Endothelial cell of umbilical vein (primary cell): ENCODE measurements at regions not wholly inside any gene's neighbourhood (a gene's known extent, or its start where the extent isn't known, plus 50 kb on each side); places are given as distances from the start of the nearest gene placed in this dataset.

Source experiments
- CTCF ChIP-seq, 2 donors: IDR thresholded peaks; 1 replicate in 1 of 2; 2 replicates in 1 of 2; pipeline ENCODE4 v1.5.1; 2011; ENCODE audit warnings: low read length in 2 of 2, mild to moderate bottlenecking in 2 of 2, moderate library complexity in 2 of 2, control low read depth in 1 of 2, inconsistent platforms in 1 of 2, low read depth in 1 of 2; ENCODE audit not compliant: insufficient read depth in 1 of 2; ENCODE audit errors: extremely low read depth in 1 of 2
- FOS ChIP-seq: IDR thresholded peaks from 2 replicates; pipeline ENCODE4 v1.6.1; 2011; ENCODE audit warnings: mild to moderate bottlenecking, low read length, moderate library complexity, borderline replicate concordance; ENCODE audit not compliant: insufficient read depth
- GATA2 ChIP-seq: IDR thresholded peaks from 2 replicates; pipeline ENCODE4 v1.7.0; 2011; ENCODE audit warnings: low read depth, mild to moderate bottlenecking, moderate library complexity, mixed read lengths, low read length; ENCODE audit not compliant: insufficient read length, insufficient read depth
- JUN ChIP-seq: IDR thresholded peaks from 2 replicates; pipeline ENCODE4 v1.6.1; 2011; ENCODE audit warnings: borderline replicate concordance, low read depth; ENCODE audit not compliant: insufficient read length, insufficient read depth
- POLR2A ChIP-seq: IDR thresholded peaks from 2 replicates; pipeline ENCODE4 v1.6.1; 2012; ENCODE audit warnings: low read depth, mild to moderate bottlenecking, control low read depth, low read length
- POLR2AphosphoS5 ChIP-seq: IDR thresholded peaks from 2 replicates; pipeline ENCODE4 v1.6.1; 2012; ENCODE audit warnings: low read depth, mild to moderate bottlenecking, control low read depth, low read length, moderate library complexity; ENCODE audit not compliant: insufficient read depth

DNA sequence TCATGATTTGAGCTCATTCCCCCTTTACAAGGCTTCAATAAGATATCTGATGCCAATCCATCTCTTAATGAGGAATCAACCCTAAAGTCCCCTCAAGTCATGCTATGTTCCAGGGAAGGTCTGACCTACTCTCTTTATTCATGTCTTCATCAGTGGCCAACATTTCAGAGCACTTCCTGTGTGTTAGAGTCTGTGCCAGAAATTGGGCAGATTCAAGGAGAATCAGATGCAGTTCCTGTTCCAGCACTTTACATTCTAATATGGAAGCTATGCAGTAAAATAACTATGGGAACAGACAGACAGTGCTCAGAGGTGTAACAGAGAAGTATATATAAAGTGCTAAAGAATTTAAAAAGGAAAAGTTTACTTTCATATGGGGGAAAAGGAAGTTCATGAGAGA is 193.4 kb upstream of the NR4A3 start:
- TF ChIP-seq CTCF (IDR thresholded peaks at IDR 0.05; ENCODE audit: extremely low read depth in 1 of 2, insufficient read depth in 1 of 2, low read depth in 1 of 2, low read length in 2 of 2) (no peak), JUN (no peak), GATA2 (no peak), POLR2AphosphoS5 (no peak), FOS (no peak), POLR2A (no peak)
